HL-60 (cell line): ENCODE measurements at regions not wholly inside any gene's neighbourhood (a gene's known extent, or its start where the extent isn't known, plus 50 kb on each side); places are given as distances from the start of the nearest gene placed in this dataset.

Experiments
- DNase-seq, 2 experiments: peaks; one replicate each; pipeline ENCODE4 v3.0.0-alpha.2; 2010 to 2020; ENCODE audit warnings: low read depth in 1 of 2, low spot score in 1 of 2
- H3K27ac ChIP-seq: fragments of 250-450 bp; sonication (Bioruptor Pico); replicated peaks from 2 replicates; pipeline ENCODE4 v1.5.1; 2020; ENCODE audit warnings: mild to moderate bottlenecking, moderate library complexity
- H3K27me3 ChIP-seq: fragments of 250-450 bp; sonication (Bioruptor Pico); 2 replicates; pipeline ENCODE4 v1.5.1; 2021; ENCODE audit warnings: mild to moderate bottlenecking, moderate library complexity; ENCODE audit not compliant: insufficient read depth, poor library complexity, severe bottlenecking
- H3K4me3 ChIP-seq: replicated peaks from 2 replicates; pipeline ENCODE4 v1.5.1; 2011; ENCODE audit warnings: mild to moderate bottlenecking, control low read depth, low read length; ENCODE audit not compliant: insufficient read depth
- GABPA ChIP-seq: IDR thresholded peaks from 2 replicates; pipeline ENCODE4 v1.6.1; 2012; ENCODE audit warnings: low read depth
- POLR2AphosphoS5 ChIP-seq: IDR thresholded peaks from 2 replicates; pipeline ENCODE4 v1.6.1; 2012; ENCODE audit warnings: low read depth
- SPI1 ChIP-seq: IDR thresholded peaks from 2 replicates; pipeline ENCODE4 v1.6.1; 2012; ENCODE audit warnings: low read depth, mild to moderate bottlenecking, borderline replicate concordance
- TF ChIP-seq, protein P1 (sequence below): IDR thresholded peaks from 2 replicates; pipeline ENCODE4 v1.6.1; 2012; ENCODE audit warnings: low read depth; ENCODE audit not compliant: insufficient replicate concordance
- TF ChIP-seq, protein P2 (sequence below): IDR thresholded peaks from one replicate; pipeline ENCODE4 v1.5.1; 2011; ENCODE audit warnings: low read length, control low read depth, inconsistent platforms; ENCODE audit not compliant: insufficient read depth

DNA sequence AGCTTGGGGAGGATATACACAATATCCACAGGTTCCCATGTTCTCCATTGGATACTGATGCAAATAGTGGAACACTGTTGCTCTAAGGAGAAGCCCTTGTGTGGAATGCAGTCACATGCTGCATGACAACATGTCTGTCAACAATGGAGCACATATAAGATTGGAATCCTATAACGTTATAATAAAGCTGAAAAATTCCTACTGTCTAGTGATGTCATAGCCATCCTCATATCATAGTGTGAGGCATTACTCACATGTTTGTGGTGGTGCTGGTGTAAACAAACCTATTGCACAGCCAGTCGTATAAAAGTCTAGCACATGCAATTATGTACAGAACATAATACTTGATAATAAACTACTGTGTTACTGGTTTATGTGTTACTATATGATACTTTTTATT lies 394.7 kb downstream of the FBXO15 start:
- Histone ChIP-seq H3K27ac (no peak overlapping the region), H3K27me3 (no peaks in the 10 kb centered on the region), H3K4me3 (no peak overlapping the region)
- no peak for DNase-seq
- no peak for TF ChIP-seq SPI1
- TF ChIP-seq, protein P1, sequence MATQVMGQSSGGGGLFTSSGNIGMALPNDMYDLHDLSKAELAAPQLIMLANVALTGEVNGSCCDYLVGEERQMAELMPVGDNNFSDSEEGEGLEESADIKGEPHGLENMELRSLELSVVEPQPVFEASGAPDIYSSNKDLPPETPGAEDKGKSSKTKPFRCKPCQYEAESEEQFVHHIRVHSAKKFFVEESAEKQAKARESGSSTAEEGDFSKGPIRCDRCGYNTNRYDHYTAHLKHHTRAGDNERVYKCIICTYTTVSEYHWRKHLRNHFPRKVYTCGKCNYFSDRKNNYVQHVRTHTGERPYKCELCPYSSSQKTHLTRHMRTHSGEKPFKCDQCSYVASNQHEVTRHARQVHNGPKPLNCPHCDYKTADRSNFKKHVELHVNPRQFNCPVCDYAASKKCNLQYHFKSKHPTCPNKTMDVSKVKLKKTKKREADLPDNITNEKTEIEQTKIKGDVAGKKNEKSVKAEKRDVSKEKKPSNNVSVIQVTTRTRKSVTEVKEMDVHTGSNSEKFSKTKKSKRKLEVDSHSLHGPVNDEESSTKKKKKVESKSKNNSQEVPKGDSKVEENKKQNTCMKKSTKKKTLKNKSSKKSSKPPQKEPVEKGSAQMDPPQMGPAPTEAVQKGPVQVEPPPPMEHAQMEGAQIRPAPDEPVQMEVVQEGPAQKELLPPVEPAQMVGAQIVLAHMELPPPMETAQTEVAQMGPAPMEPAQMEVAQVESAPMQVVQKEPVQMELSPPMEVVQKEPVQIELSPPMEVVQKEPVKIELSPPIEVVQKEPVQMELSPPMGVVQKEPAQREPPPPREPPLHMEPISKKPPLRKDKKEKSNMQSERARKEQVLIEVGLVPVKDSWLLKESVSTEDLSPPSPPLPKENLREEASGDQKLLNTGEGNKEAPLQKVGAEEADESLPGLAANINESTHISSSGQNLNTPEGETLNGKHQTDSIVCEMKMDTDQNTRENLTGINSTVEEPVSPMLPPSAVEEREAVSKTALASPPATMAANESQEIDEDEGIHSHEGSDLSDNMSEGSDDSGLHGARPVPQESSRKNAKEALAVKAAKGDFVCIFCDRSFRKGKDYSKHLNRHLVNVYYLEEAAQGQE = no peak
- TF ChIP-seq, protein P2, sequence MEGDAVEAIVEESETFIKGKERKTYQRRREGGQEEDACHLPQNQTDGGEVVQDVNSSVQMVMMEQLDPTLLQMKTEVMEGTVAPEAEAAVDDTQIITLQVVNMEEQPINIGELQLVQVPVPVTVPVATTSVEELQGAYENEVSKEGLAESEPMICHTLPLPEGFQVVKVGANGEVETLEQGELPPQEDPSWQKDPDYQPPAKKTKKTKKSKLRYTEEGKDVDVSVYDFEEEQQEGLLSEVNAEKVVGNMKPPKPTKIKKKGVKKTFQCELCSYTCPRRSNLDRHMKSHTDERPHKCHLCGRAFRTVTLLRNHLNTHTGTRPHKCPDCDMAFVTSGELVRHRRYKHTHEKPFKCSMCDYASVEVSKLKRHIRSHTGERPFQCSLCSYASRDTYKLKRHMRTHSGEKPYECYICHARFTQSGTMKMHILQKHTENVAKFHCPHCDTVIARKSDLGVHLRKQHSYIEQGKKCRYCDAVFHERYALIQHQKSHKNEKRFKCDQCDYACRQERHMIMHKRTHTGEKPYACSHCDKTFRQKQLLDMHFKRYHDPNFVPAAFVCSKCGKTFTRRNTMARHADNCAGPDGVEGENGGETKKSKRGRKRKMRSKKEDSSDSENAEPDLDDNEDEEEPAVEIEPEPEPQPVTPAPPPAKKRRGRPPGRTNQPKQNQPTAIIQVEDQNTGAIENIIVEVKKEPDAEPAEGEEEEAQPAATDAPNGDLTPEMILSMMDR = no peak
- TF ChIP-seq GABPA = no peak
- TF ChIP-seq POLR2AphosphoS5 = no peak

DNA sequence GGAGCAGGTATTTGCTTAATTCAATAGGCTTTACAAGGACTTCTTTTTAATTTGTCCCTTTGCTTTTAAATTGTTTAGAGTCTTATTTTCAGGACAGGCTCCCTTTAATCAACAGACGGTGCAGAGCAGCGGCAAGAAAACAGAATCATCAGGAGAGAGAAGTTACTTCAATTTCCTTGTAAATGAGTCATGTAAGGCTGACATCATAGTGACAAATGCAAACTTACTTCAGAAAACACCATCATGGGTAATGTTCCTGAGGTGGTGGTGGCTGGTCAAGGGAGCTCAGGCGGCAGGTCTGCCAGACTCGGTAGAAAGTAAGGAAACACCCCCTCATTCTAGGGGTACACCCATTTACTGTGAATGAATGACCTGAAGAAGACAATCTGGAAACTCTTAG lies 395.1 kb downstream of the FBXO15 start:
- TF ChIP-seq SPI1 = no peak
- TF ChIP-seq, protein P2 = no peak
- TF ChIP-seq GABPA = no peak
- TF ChIP-seq POLR2AphosphoS5 = no peak
- no peaks in the 10 kb centered on the region for H3K27me3 ChIP-seq
- H3K4me3 ChIP-seq = no peak overlapping the region
- H3K27ac ChIP-seq = no peak overlapping the region
- DNase-seq = no peak

DNA sequence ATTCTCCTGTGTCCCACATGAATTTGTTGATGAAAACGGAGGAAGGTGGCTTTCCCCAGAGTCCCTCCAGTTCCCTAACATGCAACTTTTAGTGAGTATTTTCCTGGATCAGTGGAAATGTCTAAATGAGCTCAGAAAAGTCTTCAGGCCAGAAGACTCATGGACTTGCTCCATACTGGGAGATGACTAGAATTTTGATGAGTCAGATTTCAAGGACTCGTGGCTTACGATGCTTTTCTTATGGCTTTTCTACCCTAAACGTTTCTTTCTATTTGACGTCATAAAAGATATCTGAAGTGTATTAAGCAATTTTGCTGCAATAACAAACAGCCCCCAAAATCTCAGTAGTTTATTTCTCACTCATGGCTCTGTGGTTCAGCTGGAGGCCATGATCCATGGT lies 397.6 kb downstream of the FBXO15 start:
- Histone ChIP-seq H3K27me3 (no peaks in the 10 kb centered on the region), H3K4me3 (no peak overlapping the region), H3K27ac (no peak overlapping the region)
- no peak for DNase-seq
- TF ChIP-seq SPI1 = no peak
- TF ChIP-seq, protein P2 = no peak
- TF ChIP-seq GABPA = no peak
- TF ChIP-seq POLR2AphosphoS5 = no peak
- TF ChIP-seq, protein P1 = no peak

DNA sequence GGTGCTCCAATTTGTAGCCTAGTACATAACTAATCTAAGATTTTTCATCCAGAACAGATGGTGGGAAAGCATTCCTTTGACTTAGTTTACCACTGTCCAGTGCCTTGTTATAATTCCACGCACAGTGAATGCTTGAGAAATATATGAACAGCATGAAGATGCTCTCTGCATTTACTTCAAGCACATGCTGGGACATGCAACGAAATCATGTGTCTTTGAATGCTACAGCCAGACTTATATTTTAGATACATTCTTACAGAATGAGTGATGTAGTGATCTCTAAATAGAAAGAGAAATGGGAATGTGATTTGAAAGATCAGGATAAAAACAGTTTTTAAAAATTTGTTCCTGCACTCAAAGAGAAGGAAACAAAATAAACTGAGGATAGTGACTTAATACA lies 398.3 kb downstream of the FBXO15 start:
- Histone ChIP-seq H3K27ac (no peak overlapping the region), H3K4me3 (no peak overlapping the region), H3K27me3 (no peaks in the 10 kb centered on the region)
- DNase-seq = no peak
- TF ChIP-seq, protein P2 = no peak
- TF ChIP-seq POLR2AphosphoS5 = no peak
- TF ChIP-seq GABPA = no peak
- TF ChIP-seq, protein P1 = no peak
- TF ChIP-seq SPI1 = no peak
